Astrocyte (in vitro differentiated cells and primary cell): ENCODE measurements at regions not wholly inside any gene's neighbourhood (a gene's known extent, or its start where the extent isn't known, plus 50 kb on each side); places are given as distances from the start of the nearest gene placed in this dataset.

Experiments
- EZH2 ChIP-seq: IDR thresholded peaks from 2 replicates; pipeline ENCODE4 v1.6.1; 2012; ENCODE audit warnings: mild to moderate bottlenecking, low read length, inconsistent platforms; ENCODE audit not compliant: insufficient read depth
- TF ChIP-seq, protein P1 (sequence below): IDR thresholded peaks from 2 replicates; pipeline ENCODE4 v1.5.1; 2011; ENCODE audit warnings: low read depth, mild to moderate bottlenecking, inconsistent platforms, low read length, moderate library complexity; ENCODE audit not compliant: insufficient read depth

DNA sequence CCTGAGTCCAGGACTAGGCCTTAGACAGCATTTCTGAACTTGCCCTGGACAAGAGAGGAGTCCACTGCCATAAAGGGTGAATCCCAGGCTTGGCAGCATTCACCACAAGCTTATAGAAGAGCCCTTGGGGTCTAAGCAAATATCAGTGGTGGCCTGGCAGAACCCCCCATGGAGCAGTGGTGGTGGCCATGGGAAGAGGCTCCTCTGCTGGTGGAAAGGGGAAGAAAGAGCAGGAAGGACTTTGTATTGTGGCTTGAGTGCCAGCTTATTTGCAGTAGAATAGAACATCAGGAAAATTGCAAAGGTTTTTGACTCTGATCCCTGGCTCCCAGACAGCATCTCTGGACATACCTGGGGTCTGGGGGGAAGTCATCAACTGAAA, 58.1 kb upstream of the STARD8 start:
- TF ChIP-seq, protein P1, sequence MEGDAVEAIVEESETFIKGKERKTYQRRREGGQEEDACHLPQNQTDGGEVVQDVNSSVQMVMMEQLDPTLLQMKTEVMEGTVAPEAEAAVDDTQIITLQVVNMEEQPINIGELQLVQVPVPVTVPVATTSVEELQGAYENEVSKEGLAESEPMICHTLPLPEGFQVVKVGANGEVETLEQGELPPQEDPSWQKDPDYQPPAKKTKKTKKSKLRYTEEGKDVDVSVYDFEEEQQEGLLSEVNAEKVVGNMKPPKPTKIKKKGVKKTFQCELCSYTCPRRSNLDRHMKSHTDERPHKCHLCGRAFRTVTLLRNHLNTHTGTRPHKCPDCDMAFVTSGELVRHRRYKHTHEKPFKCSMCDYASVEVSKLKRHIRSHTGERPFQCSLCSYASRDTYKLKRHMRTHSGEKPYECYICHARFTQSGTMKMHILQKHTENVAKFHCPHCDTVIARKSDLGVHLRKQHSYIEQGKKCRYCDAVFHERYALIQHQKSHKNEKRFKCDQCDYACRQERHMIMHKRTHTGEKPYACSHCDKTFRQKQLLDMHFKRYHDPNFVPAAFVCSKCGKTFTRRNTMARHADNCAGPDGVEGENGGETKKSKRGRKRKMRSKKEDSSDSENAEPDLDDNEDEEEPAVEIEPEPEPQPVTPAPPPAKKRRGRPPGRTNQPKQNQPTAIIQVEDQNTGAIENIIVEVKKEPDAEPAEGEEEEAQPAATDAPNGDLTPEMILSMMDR, result no peak
- TF ChIP-seq EZH2, result no peak
